Stimulated activated naive CD8-positive, alpha-beta T cell treated with anti-CD3 and anti-CD28 coated beads, Interleukin-15, amount 100 ng/mL, for 72 hours (primary cell): ENCODE measurements at regions not wholly inside any gene's neighbourhood (a gene's known extent, or its start where the extent isn't known, plus 50 kb on each side); places are given as distances from the start of the nearest gene placed in this dataset.
"Not testable (repeated sequence)": the region's sequence is repeated elsewhere in the genome, so short reads cannot be mapped to it uniquely, and the experiment has no call there.

ENCODE experiments used
- ATAC-seq: fragments of 150-1000 bp; cut with Tn5 transposase; 2 replicates; pipeline ENCODE4 v1.10.0; 2021; ENCODE audit warnings: mild to moderate bottlenecking, moderate library complexity
- DNase-seq, 2 donors: peaks; one replicate each; pipeline ENCODE4 v3.0.0; 2021 to 2022
- H3K27ac Mint-ChIP-seq, 2 donors: one replicate each; pipeline ENCODE4 v1.8.0; 2022; ENCODE audit warnings: mild to moderate bottlenecking in 2 of 2, mixed read lengths in 2 of 2, moderate library complexity in 2 of 2
- H3K27me3 Mint-ChIP-seq: one replicate; pipeline ENCODE4 v1.8.0; 2022; ENCODE audit warnings: mixed read lengths
- H3K4me1 Mint-ChIP-seq: one replicate; pipeline ENCODE4 v1.8.0; 2022; ENCODE audit warnings: mild to moderate bottlenecking, mixed read lengths
- H3K4me3 Mint-ChIP-seq, 2 donors: one replicate each; pipeline ENCODE4 v1.8.0; 2022; ENCODE audit warnings: mild to moderate bottlenecking in 2 of 2, mixed read lengths in 2 of 2, moderate library complexity in 1 of 2
- H3K9me3 Mint-ChIP-seq, 2 donors: one replicate each; pipeline ENCODE4 v1.8.0; 2022; ENCODE audit warnings: mixed read lengths in 2 of 2

DNA sequence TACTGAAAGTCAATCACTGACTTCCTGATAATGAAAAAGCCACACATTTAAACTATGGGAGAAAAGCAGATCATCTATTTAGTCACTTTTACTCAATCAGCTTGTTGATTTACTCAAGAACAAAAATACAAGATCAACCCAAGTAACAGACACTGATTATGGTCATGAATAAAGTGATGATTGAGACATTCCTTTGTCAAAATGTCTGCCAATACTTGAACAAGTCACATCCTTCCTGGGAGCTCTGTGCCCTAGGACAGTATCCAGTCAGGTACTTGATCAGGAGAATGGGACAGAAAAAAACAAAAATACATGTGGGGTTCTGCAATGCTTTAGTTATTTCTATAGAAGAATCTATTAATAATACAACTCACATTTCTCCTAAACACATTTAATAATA is 150.0 kb upstream of the NEBL start:
- H3K27me3 Mint-ChIP-seq: peaks cover 7% of the 10 kb centered on the region
- H3K9me3 Mint-ChIP-seq: peaks cover 13 to 15% of the 10 kb centered on the region in 2 donors
- ATAC-seq (no peak), DNase-seq (no peak)
- no peaks in the 10 kb centered on the region for H3K4me1 Mint-ChIP-seq
- no peak overlapping the region for H3K27ac Mint-ChIP-seq
- H3K4me3 Mint-ChIP-seq: no peak overlapping the region

DNA sequence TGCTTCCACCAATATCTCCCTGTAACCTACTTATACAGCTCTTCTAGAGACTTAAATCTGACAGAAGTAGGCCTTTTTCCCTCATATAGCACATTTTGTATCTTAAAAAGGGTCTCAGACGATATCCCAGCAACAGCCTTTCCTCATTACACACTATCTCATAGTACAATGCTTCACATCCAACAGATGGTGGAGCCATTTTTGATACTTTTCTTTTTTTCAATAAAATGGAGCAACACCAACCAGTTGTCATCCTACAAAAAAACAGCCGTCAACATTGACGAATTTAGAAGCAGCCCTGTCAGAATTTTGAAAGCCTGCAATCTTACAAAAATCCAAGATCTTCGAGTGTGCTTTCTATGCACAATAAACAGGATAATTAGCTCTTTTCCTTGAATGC is 145.9 kb upstream of the NEBL start:
- H3K9me3 Mint-ChIP-seq: peaks cover 0 to 7% of the 10 kb centered on the region in 2 donors

DNA sequence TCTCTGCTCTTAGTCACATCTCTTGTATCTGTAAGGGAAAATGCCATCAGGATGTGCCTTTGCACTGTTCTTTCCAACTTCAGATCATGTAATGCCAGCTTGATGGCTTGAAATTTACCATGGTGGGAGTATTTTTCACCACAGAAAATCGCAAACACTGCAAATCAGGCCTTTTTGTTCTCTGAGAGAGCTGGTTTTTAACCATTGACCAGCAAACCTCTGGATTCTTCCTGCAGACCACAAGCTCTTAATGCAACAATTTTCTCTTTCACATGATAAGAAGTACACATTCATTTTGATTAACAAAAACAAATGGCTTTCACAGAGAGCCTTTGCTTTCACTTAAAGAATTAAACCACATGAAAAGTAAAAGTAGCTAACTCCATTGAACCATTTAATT is 145.4 kb upstream of the NEBL start:
- DNase-seq (no peak), ATAC-seq (no peak)
- Mint-ChIP-seq H3K4me3 (no peak overlapping the region), H3K4me1 (no peaks in the 10 kb centered on the region), H3K27ac (no peak overlapping the region), H3K9me3 (peaks cover 0 to 7% of the 10 kb centered on the region in 2 donors), H3K27me3 (peaks cover 7% of the 10 kb centered on the region)

More for the DNA sequence above, 145.9 kb upstream of the NEBL start:
- Mint-ChIP-seq H3K27me3 (peaks cover 7% of the 10 kb centered on the region), H3K4me3 (no peak overlapping the region), H3K27ac (no peak overlapping the region), H3K4me1 (no peaks in the 10 kb centered on the region)
- ATAC-seq (no peak), DNase-seq (no peak)

DNA sequence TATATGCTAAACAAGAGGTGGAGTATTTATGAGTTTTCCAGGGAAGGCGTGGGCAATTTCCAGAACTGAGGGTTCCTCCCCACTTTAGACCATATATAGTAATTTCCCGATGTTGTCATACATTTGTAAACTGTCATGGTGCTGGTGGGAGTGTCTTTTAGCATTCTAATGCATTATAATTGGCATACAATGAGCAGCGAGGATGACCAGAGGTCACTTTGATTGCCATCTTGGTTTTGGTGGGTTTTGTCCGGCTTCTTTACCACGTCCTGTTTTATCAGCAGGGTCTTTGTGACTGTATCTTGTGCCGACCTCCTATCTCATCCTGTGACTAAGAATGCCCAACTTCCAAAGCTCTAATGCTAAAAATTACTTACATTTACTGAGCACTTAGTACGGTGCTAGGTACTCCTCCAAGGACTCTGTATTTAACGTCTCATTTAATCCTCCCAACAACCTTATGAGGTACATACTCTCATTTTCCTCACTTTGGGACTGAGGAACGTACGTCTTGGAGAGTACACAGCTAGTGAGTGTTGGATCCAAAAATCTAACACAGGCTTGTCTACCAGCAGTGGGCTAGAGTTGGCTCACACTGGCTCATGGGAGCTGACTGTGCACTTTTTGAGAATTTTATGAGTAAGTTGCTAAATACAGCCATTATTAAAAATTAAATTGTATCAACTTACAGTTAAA is 144.8 kb upstream of the NEBL start:
- Mint-ChIP-seq H3K9me3 (peaks cover 0 to 7% of the 10 kb centered on the region in 2 donors), H3K27me3 (peaks cover 7% of the 10 kb centered on the region), H3K27ac (no peak overlapping the region), H3K4me3 (no peak overlapping the region), H3K4me1 (no peaks in the 10 kb centered on the region)
- ATAC-seq (no peak), DNase-seq (no peak)

DNA sequence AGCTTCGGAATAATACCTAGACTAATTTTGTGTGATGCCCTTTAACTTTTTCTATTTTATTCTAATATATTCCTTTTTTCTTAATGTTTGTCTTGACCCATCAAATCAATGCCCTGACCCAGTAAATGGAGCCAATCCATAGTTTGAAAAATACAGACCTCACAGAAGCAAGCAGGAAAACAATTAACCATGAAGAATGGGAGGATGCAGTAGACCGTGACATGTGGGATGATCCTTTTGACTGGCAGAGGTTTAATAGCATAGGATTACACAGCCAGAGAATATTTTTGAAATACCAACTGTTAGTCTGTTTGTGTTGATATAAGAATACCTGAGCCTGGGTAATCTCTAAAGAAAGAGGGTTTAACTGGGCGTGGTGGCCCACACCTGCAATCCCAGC is 142.6 kb upstream of the NEBL start:
- DNase-seq (no peak), ATAC-seq (no peak)
- peaks cover 0 to 7% of the 10 kb centered on the region in 2 donors for H3K9me3 Mint-ChIP-seq
- H3K27me3 Mint-ChIP-seq: peaks cover 7% of the 10 kb centered on the region
- H3K4me1 Mint-ChIP-seq: no peaks in the 10 kb centered on the region
- no peak overlapping the region for H3K27ac Mint-ChIP-seq
- no peak overlapping the region for H3K4me3 Mint-ChIP-seq

DNA sequence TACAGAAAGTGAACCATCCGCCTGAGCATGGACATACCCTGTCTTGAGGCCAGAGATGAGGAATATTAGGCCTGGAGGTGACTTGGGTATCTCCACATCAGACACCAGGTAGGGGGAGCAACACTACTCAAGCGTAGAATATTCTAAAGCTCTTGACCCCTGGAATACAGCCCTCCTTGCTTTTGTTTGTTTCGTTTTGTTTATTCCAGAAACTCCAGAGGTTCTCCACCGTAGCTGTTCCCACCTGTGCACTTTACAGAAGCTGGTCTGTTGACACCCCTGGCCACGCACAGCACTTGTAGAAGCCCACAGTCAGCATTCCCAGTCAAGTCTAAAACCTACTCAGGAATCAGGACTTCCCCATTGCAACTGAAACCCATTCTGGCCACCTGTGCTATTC is 139.6 kb upstream of the NEBL start:
- H3K4me3 Mint-ChIP-seq: no peak overlapping the region

DNA sequence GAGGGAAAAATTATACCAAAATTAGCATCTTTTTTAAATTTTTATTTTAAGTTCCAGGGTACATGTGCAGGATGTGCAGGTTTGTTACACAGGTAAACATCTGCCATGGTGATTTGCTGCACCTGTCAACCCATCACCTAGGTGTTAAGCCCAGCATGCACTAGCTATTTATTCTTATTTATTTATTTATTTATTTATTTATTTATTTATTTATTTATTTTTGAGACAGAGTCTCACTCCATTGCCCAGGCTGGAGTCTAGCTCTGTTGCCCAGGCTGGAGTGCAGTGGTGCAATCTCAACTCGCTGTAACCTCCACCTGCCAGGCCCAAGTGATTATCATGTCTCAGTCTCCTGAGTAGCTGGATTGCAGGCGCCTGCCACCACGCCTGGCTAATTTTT is 137.7 kb upstream of the NEBL start:
- not testable (repeated sequence) for H3K27ac Mint-ChIP-seq, ATAC-seq, DNase-seq, H3K4me1 Mint-ChIP-seq, H3K4me3 Mint-ChIP-seq, H3K27me3 Mint-ChIP-seq
- peaks cover 8 to 12% of the 10 kb centered on the region in 2 donors for H3K9me3 Mint-ChIP-seq

More for the DNA sequence above, 139.6 kb upstream of the NEBL start:
- DNase-seq (no peak), ATAC-seq (no peak)
- Mint-ChIP-seq H3K4me1 (no peaks in the 10 kb centered on the region), H3K27ac (no peak overlapping the region), H3K27me3 (no peaks in the 10 kb centered on the region), H3K9me3 (peaks cover 0 to 7% of the 10 kb centered on the region in 2 donors)

DNA sequence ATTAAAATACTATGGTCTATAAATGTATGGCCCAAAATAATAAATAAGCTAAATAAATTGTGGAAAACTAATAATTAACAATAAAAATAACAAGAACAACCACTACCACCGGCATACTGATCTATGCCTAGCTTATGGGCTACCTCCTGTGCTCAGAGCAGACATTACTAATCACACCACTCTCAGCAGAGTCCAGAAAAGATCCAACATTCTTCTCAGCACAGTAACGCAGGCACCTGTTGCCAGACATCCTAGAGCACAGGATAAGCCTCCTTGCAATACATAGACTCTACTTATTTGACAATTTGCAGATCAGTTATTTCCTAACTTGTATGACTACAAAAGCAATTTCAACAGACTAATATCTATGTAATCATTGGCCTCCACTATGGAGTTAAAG is 137.1 kb upstream of the NEBL start:
- H3K4me3 Mint-ChIP-seq: no peak overlapping the region

DNA sequence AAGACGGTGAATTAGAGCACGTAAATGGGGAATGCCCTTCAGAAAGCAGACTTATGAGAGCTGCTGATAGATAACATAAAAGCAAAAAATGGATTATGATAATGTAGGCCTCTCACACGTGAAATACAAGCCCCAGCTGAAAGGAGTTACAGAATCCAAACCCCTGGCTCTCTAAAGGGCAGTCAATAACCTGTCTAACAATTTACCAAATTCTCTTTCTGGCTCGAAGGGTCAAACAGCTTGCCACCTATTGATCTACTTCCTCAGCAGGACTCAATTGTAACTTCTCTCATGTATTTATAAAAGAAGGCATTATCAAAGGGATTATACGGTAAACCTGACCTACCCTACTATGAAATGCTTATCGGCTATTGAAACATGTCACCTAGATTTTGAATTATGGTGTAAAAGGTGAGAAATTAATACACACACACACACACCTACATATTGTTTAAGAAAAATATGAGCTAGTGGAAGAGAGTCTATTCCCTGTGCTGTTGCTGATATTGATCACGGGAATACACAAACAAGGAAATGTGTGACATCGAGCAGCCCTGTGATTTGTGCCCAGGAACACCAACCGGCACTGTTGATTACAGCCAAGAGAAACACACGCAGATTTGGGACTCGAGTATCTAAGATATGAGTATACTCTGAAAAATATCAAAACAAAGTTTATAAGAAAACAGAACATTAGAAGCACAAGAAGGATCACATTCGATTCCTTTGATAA is 135.6 kb upstream of the NEBL start:
- no peak for DNase-seq
- no peaks in the 10 kb centered on the region for H3K4me1 Mint-ChIP-seq
- ATAC-seq: no peak
- H3K27me3 Mint-ChIP-seq: no peaks in the 10 kb centered on the region
- H3K9me3 Mint-ChIP-seq: peaks cover 10 to 21% of the 10 kb centered on the region in 2 donors
- no peak overlapping the region for H3K4me3 Mint-ChIP-seq
- H3K27ac Mint-ChIP-seq: no peak overlapping the region

More for the DNA sequence above, 137.1 kb upstream of the NEBL start:
- Mint-ChIP-seq H3K27ac (no peak overlapping the region), H3K4me1 (no peaks in the 10 kb centered on the region), H3K27me3 (no peaks in the 10 kb centered on the region), H3K9me3 (peaks cover 12 to 17% of the 10 kb centered on the region in 2 donors)
- no peak for ATAC-seq
- no peak for DNase-seq

DNA sequence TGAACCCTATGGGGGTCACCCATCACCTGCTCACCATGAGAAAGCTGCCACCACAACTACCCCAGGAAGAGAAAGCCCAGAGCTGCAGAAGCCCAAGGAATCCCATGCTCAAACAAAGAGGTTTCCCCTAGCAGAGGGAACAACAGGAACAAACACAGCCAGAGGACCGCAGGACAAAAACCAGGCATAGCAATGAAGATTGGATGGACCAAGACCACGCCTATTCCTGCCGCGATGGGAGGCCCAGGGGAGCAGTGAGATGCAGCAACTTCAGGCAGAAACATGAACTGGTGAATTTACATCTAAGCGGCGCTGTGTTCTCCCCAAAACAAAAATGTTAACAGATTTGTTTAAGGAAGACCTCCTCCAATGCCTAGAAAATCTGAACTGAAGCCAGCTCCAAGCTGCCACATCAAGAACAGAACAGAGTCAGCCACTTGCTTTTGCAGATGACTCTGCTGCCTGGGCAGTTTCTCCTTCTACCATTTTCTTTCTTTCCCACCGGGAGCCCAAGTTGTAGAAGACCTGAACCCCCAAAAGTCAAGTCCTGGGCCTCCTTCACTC is 134.2 kb upstream of the NEBL start:
- DNase-seq (no peak), ATAC-seq (no peak)
- no peaks in the 10 kb centered on the region for H3K4me1 Mint-ChIP-seq
- H3K4me3 Mint-ChIP-seq: no peak overlapping the region
- H3K27ac Mint-ChIP-seq: no peak overlapping the region
- H3K27me3 Mint-ChIP-seq: no peaks in the 10 kb centered on the region
- H3K9me3 Mint-ChIP-seq: peaks cover 10 to 21% of the 10 kb centered on the region in 2 donors

DNA sequence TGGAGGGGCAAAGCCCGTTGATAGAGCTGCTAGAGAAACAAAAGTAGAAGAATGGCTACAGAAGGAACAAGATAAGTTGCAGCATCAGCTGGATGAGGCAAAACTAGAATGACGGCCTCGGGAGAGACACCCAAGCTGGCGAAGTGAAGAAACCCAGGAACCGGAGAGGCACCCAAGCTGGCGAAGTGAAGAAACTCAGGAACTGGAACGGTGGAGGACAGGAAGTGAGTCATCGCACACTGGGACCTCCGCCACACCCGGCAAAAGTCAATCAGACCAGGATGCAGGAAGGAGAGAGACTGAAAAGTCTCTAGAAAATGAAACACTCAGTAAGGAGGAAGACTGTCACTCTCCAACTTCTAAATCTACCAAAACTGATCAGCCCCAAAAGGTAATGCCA is 133.0 kb upstream of the NEBL start:
- Mint-ChIP-seq H3K9me3 (peaks cover 10 to 21% of the 10 kb centered on the region in 2 donors), H3K4me3 (no peak overlapping the region), H3K27ac (no peak overlapping the region), H3K27me3 (no peaks in the 10 kb centered on the region), H3K4me1 (no peaks in the 10 kb centered on the region)
- ATAC-seq (no peak), DNase-seq (no peak)

DNA sequence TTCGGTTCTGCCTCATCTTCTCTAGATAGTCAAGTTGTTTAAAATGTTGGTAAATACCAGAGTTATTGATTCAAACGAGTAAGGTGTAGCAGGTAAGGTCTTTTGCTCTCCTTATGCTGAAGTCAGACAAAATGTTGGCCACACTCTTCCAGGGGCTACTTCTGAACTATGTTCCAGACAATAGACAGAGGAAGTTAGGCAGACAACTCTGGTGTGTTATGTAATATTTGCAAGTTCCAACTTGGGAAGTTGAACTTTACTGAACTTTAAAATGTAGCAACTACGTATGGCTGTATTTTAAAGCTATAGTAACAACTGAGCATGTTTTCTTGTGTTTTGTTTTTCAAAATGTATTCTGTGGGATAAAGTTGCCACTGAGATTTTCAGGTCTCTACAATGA is 125.7 kb upstream of the NEBL start:
- no peak overlapping the region for H3K4me3 Mint-ChIP-seq
- no peaks in the 10 kb centered on the region for H3K27me3 Mint-ChIP-seq
- no peak for ATAC-seq
- H3K9me3 Mint-ChIP-seq: peaks cover 15 to 18% of the 10 kb centered on the region in 2 donors
- H3K4me1 Mint-ChIP-seq: no peaks in the 10 kb centered on the region
- H3K27ac Mint-ChIP-seq: no peak overlapping the region
- no peak for DNase-seq

DNA sequence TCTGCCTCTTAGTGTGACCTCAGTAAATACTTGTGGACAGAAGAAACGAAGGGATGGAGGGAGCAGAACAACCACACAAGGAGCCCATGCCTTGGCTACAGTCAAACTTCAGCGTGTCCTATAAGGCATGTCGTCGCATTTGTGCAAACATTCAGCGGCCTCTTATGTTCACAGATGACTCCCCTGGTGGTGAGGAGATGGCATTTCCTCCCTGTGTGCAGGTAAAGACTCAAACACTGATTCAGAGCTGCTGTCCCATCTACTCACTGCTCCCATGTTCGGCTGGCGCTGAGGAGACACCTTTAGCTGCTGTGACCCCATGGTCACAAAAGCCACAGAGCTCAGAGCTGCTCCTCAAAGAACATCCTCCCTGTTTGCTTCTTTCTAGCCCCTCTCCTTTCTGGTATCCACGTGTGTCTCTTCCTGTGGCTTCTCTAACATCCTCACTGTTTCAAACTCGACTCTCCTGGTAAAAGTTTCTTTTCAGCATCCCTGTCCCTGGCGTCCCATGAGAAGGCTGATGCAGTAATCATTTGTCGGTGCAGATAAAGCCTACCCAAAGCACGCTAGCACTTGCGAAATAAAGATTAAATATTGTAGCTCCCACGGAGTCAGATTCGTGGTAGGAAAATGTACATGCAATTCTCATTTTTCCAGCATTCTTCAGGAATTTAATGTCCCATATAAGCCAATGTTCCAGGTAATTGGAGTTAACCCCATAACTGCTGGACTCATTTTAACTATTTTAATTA is 124.9 kb upstream of the NEBL start:
- DNase-seq (no peak), ATAC-seq (no peak)
- Mint-ChIP-seq H3K27me3 (no peaks in the 10 kb centered on the region), H3K4me1 (no peaks in the 10 kb centered on the region), H3K27ac (no peak overlapping the region), H3K4me3 (no peak overlapping the region), H3K9me3 (peaks cover 15 to 18% of the 10 kb centered on the region in 2 donors)

DNA sequence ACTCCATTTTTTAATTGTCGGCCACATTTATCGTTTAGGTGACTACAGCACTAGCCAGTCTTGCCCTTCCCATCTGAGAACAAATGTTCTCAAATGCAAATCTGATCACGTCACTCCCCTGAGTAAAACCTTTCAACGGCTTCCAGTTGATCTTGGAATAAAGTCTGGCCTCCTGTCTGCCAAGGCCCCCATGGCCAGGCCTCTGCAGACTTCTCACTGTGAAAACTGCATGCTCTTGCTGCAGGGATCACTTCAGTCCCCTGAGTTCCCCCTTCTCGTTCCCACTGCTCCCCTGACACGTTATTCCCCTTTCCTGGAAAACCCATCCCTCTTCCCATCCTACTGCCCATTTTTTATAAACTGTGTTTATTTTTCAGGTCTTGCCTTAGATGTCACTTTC is 124.1 kb upstream of the NEBL start:
- Mint-ChIP-seq H3K27ac (no peak overlapping the region), H3K27me3 (no peaks in the 10 kb centered on the region), H3K4me3 (no peak overlapping the region), H3K4me1 (no peaks in the 10 kb centered on the region), H3K9me3 (peaks cover 15 to 18% of the 10 kb centered on the region in 2 donors)
- ATAC-seq (no peak), DNase-seq (no peak)

DNA sequence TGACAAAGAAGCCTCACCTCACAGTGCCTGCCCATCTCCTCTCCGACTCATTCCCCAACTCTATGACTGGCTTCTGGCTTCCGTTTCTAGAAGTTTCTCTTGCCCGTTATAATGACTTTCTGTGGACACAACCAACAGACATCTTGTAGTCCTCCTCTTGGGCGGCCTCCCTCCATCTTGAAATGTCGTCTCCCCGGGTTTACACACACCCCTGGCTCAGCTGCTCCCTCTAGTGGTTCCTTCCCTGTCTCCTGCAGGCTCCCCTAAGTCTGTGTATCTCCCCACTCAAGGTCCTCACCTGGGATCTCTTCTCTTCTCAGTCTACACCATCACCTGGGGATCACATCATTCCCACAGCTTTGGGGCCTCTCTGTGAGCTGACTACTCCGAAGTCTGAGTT is 123.4 kb upstream of the NEBL start:
- Mint-ChIP-seq H3K27ac (no peak overlapping the region), H3K4me3 (no peak overlapping the region), H3K9me3 (peaks cover 15 to 18% of the 10 kb centered on the region in 2 donors), H3K27me3 (no peaks in the 10 kb centered on the region), H3K4me1 (no peaks in the 10 kb centered on the region)
- ATAC-seq (no peak), DNase-seq (peak; percentile 13 to 16)

DNA sequence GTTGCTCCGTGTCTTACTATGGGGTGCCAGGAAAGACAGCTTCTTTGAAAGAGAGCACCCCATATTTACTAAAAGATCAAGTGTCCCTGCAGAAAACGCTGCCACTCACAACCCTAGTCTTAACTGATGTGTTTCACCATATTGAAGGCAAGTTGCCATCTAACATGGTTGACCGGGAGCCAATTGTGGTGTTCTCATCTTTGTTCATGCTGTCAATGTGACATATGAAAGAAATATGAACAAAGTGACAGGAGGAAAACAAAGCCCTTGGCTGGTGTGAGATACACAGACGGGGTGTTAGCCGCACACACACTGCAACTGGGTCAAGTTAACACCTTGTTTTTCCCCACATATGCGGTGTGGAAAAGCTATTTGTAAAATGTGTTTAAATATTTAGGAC is 122.3 kb upstream of the NEBL start:
- ATAC-seq (no peak), DNase-seq (no peak)
- no peaks in the 10 kb centered on the region for H3K27me3 Mint-ChIP-seq
- no peak overlapping the region for H3K4me3 Mint-ChIP-seq
- H3K4me1 Mint-ChIP-seq: no peaks in the 10 kb centered on the region
- peaks cover 15 to 18% of the 10 kb centered on the region in 2 donors for H3K9me3 Mint-ChIP-seq
- no peak overlapping the region for H3K27ac Mint-ChIP-seq
